Upper lobe of left lung (tissue), 6 donors: ENCODE measurements at regions not wholly inside any gene's neighbourhood (a gene's known extent, or its start where the extent isn't known, plus 50 kb on each side); places are given as distances from the start of the nearest gene placed in this dataset.

ENCODE experiments used
- ATAC-seq, 2 donors: fragments of 200-7000 bp; cut with Tn5 transposase; one replicate each; pipeline ENCODE4 v1.9.1; 2022; ENCODE audit warnings: mild to moderate bottlenecking in 2 of 2, moderate library complexity in 2 of 2; ENCODE audit not compliant: low FRiP score in 2 of 2
- DNase-seq, 2 donors: peaks; one replicate each; pipeline ENCODE4 v3.0.0-alpha.2; 2019 to 2020
- H3K27ac ChIP-seq, 4 donors: fragments of 200-600 bp; sonication (generic); one replicate each; pipeline ENCODE4 v1.5.1; 2016 to 2019
- H3K27me3 ChIP-seq, 4 donors: fragments of 200-600 bp; sonication (generic); one replicate each; pipeline ENCODE4 v1.5.1; 2017 to 2019
- H3K36me3 ChIP-seq, 4 donors: fragments of 200-600 bp; sonication (generic); one replicate each; pipeline ENCODE4 v1.5.1; 2016 to 2019
- H3K4me1 ChIP-seq, 4 donors: fragments of 200-600 bp; sonication (generic); one replicate each; pipeline ENCODE4 v1.5.1; 2018 to 2019
- H3K4me3 ChIP-seq, 4 donors: fragments of 200-600 bp; sonication (generic); one replicate each; pipeline ENCODE4 v1.5.1; 2017 to 2019; ENCODE audit warnings: mild to moderate bottlenecking in 2 of 4, moderate library complexity in 1 of 4
- H3K9me3 ChIP-seq, 4 donors: fragments of 200-600 bp; sonication (generic); one replicate each; pipeline ENCODE4 v1.5.1; 2018 to 2019
- EP300 ChIP-seq, 4 donors: sonication (generic); formaldehyde crosslinking; IDR thresholded peaks; one replicate each; pipeline ENCODE4 v1.5.1; 2017; ENCODE audit warnings: antibody characterized with exemption in 4 of 4, control low read depth in 2 of 4
- POLR2A ChIP-seq, 4 donors: fragments of 450-650 bp; IDR thresholded peaks; one replicate each; pipeline ENCODE4 v1.5.1; 2016 to 2017; ENCODE audit warnings: antibody characterized with exemption in 4 of 4, mild to moderate bottlenecking in 2 of 4
- POLR2AphosphoS5 ChIP-seq, 2 donors: sonication (generic); formaldehyde crosslinking; IDR thresholded peaks; one replicate each; pipeline ENCODE4 v1.5.1; 2017; ENCODE audit warnings: antibody characterized with exemption in 2 of 2
- WGBS, 2 donors: methylation state at CpG; one replicate each; pipeline ENCODE4 v1.1.5; 2017 to 2018; 5-methylcytosine and 5-hydroxymethylcytosine counted together
- TF ChIP-seq, protein P1 (sequence below), 6 experiments: fragments of 450-650 bp in 4 of 6; fragments of 200-600 bp in 2 of 6; sonication (generic) in 2 of 6; IDR thresholded peaks; one replicate each; pipeline ENCODE4 v1.5.1; 2016 to 2019; ENCODE audit warnings: antibody characterized with exemption in 6 of 6
- donor health status: DM: no; HTN: no; CAD: no; lungs with moderate emphysema.
- donor health status: DM: no; HTN: yes; CAD: no; lungs with severe emphysema.

DNA sequence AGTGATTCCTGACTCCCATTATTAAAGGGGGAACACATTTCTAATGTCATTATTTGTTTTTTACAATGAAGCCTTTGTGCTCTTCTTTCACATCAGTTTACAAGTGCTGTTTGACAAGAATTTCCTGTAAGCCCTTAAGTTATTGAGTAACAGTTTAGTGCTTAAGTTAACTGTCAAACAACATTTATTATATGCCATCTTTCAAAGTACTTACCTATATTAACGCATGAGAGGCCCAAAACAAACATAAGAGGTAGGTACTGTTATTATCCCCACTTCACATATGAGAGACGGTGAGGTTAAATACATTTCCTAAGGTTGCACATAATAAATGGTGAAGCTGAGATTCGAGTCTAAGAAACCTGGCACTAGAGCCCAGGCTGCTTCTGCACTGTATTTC lies 56.0 kb upstream of the MAGED1 start:
- Histone ChIP-seq H3K36me3 (no peaks in the 10 kb centered on the region), H3K4me1 (no peaks in the 10 kb centered on the region), H3K4me3 (no peak overlapping the region), H3K27ac (no peak overlapping the region), H3K9me3 (no peaks in the 10 kb centered on the region), H3K27me3 (no peaks in the 10 kb centered on the region)
- DNase-seq (no peak), ATAC-seq (no peak)
- TF ChIP-seq EP300 (IDR thresholded peaks at IDR 0.05) = no peak
- TF ChIP-seq, protein P1, sequence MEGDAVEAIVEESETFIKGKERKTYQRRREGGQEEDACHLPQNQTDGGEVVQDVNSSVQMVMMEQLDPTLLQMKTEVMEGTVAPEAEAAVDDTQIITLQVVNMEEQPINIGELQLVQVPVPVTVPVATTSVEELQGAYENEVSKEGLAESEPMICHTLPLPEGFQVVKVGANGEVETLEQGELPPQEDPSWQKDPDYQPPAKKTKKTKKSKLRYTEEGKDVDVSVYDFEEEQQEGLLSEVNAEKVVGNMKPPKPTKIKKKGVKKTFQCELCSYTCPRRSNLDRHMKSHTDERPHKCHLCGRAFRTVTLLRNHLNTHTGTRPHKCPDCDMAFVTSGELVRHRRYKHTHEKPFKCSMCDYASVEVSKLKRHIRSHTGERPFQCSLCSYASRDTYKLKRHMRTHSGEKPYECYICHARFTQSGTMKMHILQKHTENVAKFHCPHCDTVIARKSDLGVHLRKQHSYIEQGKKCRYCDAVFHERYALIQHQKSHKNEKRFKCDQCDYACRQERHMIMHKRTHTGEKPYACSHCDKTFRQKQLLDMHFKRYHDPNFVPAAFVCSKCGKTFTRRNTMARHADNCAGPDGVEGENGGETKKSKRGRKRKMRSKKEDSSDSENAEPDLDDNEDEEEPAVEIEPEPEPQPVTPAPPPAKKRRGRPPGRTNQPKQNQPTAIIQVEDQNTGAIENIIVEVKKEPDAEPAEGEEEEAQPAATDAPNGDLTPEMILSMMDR (IDR thresholded peaks at IDR 0.05) = no peak
- TF ChIP-seq POLR2AphosphoS5 (IDR thresholded peaks at IDR 0.05) = no peak
- TF ChIP-seq POLR2A (IDR thresholded peaks at IDR 0.05) = no peak
- 49 to 63% methylated on average over 3 of the region's 3 CpGs for WGBS, 2 donors

DNA sequence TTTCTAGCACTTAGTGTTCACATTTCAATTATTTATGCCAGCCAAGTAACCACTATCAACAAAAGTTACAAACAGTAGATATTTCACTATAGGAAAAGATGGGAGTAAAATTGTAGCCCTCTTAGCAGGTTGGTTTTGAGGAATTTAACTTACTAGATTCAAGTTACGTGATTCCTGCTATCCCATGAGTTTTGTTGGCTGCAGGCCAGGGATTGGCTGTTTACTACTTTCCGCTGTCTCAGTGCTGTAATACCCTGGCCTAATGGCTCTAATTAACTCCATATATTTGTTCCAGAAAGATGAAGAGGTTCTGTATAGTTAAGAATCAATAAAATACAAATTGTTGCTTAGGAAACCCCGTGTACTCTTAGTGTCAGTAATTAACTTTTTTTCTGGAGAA lies 55.5 kb upstream of the MAGED1 start:
- no peak overlapping the region for H3K27ac ChIP-seq
- no peaks in the 10 kb centered on the region for H3K4me1 ChIP-seq
- no peaks in the 10 kb centered on the region for H3K36me3 ChIP-seq
- no peaks in the 10 kb centered on the region for H3K9me3 ChIP-seq
- TF ChIP-seq, protein P1 (IDR thresholded peaks at IDR 0.05) = no peak
- no peak for TF ChIP-seq EP300 (IDR thresholded peaks at IDR 0.05)
- no peak for TF ChIP-seq POLR2A (IDR thresholded peaks at IDR 0.05)
- no peak for ATAC-seq
- DNase-seq = no peak
- H3K27me3 ChIP-seq = no peaks in the 10 kb centered on the region
- no peak overlapping the region for H3K4me3 ChIP-seq
- 49 to 63% methylated on average over 3 of the region's 3 CpGs for WGBS, 2 donors
